ENCODE measurements at regions not wholly inside any gene's neighbourhood (a gene's known extent, or its start where the extent isn't known, plus 50 kb on each side); places are given as distances from the start of the nearest gene placed in this dataset. TPM values are rescaled to one million over a fixed set of nuclear protein-coding genes. Genes with fewer than 3 reads are reported as not detected.

GRCh38 chr1:233549404-233549803 is 64.5 kb upstream of the KCNK1 start:
- Histone ChIP-seq H3K4me3 (no peak overlapping the region), H3K4me2 (ENCODE audit: unreplicated experiment) (no peak overlapping the region), H3K9me2 (ENCODE audit: insufficient read depth) (no peaks in the 10 kb centered on the region), H3F3A (ENCODE audit: insufficient read depth) (no peaks in the 10 kb centered on the region), H4K20me1 (ENCODE audit: insufficient read depth) (no peaks in the 10 kb centered on the region), H3K27me3 (replicated peaks; ENCODE audit: insufficient read depth) (peaks cover 3% of the 10 kb centered on the region; the same call in 1 of the 2 replicates), H3K9ac (no peak overlapping the region), H3K36me3 (ENCODE audit: low read depth) (no peaks in the 10 kb centered on the region), H3K9me3 (ENCODE audit: low read depth) (no peaks in the 10 kb centered on the region), H3K4me1 (ENCODE audit: insufficient read depth) (no peaks in the 10 kb centered on the region), H3K79me2 (ENCODE audit: insufficient read depth) (no peaks in the 10 kb centered on the region), H3K27ac (no peak overlapping the region), H2AFZ (no peak overlapping the region)
- no peak for DNase-seq
- in situ Hi-C loops (cut with MboI), result no loop called here
- WGBS, 2 experiments (ENCODE audit: low coverage in 1 of 2, low lambda C conversion rate in 2 of 2, missing lambda C conversion rate in 2 of 2), result 7 to 18% methylated on average over 2 of the region's 2 CpGs
- TF ChIP-seq EZH2 (IDR thresholded peaks at IDR 0.05; ENCODE audit: insufficient read depth, poor library complexity, severe bottlenecking) (no peak), EZH2phosphoT487 (IDR thresholded peaks at IDR 0.05; ENCODE audit: insufficient read depth, low read depth) (no peak)

- TF ChIP-seq EZH2phosphoT487 (IDR thresholded peaks at IDR 0.05; ENCODE audit: insufficient read depth, low read depth) (no peak), EZH2 (IDR thresholded peaks at IDR 0.05; ENCODE audit: insufficient read depth, poor library complexity, severe bottlenecking) (no peak)
- peaks cover 3% of the 10 kb centered on the region; the same call in 1 of the 2 replicates for H3K27me3 ChIP-seq (replicated peaks; ENCODE audit: insufficient read depth)
- H3F3A ChIP-seq (ENCODE audit: insufficient read depth), result no peaks in the 10 kb centered on the region
- no peaks in the 10 kb centered on the region for H3K9me2 ChIP-seq (ENCODE audit: insufficient read depth)
- H3K9ac ChIP-seq, result no peak overlapping the region
- H3K79me2 ChIP-seq (ENCODE audit: insufficient read depth), result no peaks in the 10 kb centered on the region
- H3K4me3 ChIP-seq, result no peak overlapping the region
- H3K4me1 ChIP-seq (ENCODE audit: insufficient read depth), result no peaks in the 10 kb centered on the region
- DNase-seq, result no peak
- no peaks in the 10 kb centered on the region for H3K9me3 ChIP-seq (ENCODE audit: low read depth)
- WGBS, 2 experiments (ENCODE audit: low coverage in 1 of 2, low lambda C conversion rate in 2 of 2, missing lambda C conversion rate in 2 of 2), result 55 to 58% methylated on average over 3 of the region's 3 CpGs
- in situ Hi-C loops (cut with MboI), result no loop called here
- H3K36me3 ChIP-seq (ENCODE audit: low read depth), result no peaks in the 10 kb centered on the region
- no peak overlapping the region for H2AFZ ChIP-seq
- H4K20me1 ChIP-seq (ENCODE audit: insufficient read depth), result no peaks in the 10 kb centered on the region
- H3K4me2 ChIP-seq (ENCODE audit: unreplicated experiment), result no peak overlapping the region
- no peak overlapping the region for H3K27ac ChIP-seq
These were observed 64.0 kb upstream of the KCNK1 start for GRCh38 chr1:233549917-233550316.

DNA sequence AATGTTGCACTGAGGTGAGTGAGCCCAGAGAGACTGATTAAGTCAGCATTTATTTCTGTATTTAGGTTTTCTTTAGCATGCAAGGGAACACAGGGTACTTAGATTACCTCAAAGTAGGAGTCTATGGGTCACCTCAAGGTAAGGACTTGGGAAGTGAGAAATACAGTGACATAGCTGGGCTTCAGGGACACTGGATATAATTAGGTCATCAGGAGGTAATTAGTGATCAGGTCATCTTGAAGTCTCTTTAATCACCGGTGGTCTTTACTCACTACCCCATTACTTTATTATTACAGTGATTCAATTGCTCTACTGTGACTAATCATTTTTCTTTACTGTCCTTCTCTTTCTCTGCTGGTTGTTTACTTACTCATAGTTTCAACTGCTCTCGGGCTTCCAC is 59.9 kb upstream of the KCNK1 start:
- WGBS, 2 experiments (ENCODE audit: low coverage in 1 of 2, low lambda C conversion rate in 2 of 2, missing lambda C conversion rate in 2 of 2), result 9 to 24% methylated on average over 2 of the region's 2 CpGs
- H3F3A ChIP-seq (ENCODE audit: insufficient read depth), result no peaks in the 10 kb centered on the region
- no peak overlapping the region for H3K4me3 ChIP-seq
- H3K36me3 ChIP-seq (ENCODE audit: low read depth), result no peaks in the 10 kb centered on the region
- in situ Hi-C loops (cut with MboI), result no loop called here
- no peak overlapping the region for H3K4me2 ChIP-seq (ENCODE audit: unreplicated experiment)
- no peaks in the 10 kb centered on the region for H3K79me2 ChIP-seq (ENCODE audit: insufficient read depth)
- peaks cover 4% of the 10 kb centered on the region; the same call in 1 of the 2 replicates for H3K27me3 ChIP-seq (replicated peaks; ENCODE audit: insufficient read depth)
- H3K9me2 ChIP-seq (ENCODE audit: insufficient read depth), result no peaks in the 10 kb centered on the region
- H3K9ac ChIP-seq, result no peak overlapping the region
- H4K20me1 ChIP-seq (ENCODE audit: insufficient read depth), result no peaks in the 10 kb centered on the region
- no peaks in the 10 kb centered on the region for H3K9me3 ChIP-seq (ENCODE audit: low read depth)
- H3K27ac ChIP-seq, result no peak overlapping the region
- DNase-seq, result no peak
- no peaks in the 10 kb centered on the region for H3K4me1 ChIP-seq (ENCODE audit: insufficient read depth)
- TF ChIP-seq EZH2 (IDR thresholded peaks at IDR 0.05; ENCODE audit: insufficient read depth, poor library complexity, severe bottlenecking), result no peak
- no peak for TF ChIP-seq EZH2phosphoT487 (IDR thresholded peaks at IDR 0.05; ENCODE audit: insufficient read depth, low read depth)
- H2AFZ ChIP-seq, result no peak overlapping the region

DNA sequence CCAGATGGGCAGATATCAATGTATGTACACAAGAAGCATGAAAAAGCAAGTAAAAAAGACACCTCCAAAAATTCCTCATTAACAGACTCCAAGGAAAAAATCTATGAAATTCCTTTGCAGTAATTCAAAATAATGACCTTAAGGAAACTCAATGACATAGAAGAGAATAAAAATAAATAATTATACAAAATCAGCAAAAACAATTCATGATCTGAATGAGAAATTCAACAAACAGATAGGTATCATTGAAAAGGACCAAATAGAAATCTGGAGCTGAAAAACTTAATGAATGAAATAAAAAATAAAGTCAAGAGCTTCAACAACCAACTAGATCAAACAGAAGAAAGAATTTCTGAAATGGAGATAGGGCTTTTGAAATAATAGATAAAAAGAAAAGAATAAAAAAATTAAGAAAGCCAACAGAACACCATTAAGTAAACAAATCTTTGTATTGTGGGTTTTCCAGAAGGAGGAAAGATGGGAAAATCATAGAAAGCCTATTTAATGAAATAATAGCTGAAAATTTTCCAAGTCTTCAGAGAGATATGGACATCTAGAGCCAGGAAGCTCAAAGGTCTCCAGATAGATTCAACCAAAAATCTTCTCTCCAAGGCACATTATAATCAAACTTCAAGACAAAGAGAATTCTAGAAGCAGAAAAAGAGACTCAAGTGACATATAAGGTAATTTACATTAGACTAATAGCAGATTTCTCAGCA is 52.0 kb upstream of the KCNK1 start:
- no peak overlapping the region for H3K9ac ChIP-seq
- TF ChIP-seq EZH2phosphoT487 (IDR thresholded peaks at IDR 0.05; ENCODE audit: insufficient read depth, low read depth), result no peak
- no peak for TF ChIP-seq EZH2 (IDR thresholded peaks at IDR 0.05; ENCODE audit: insufficient read depth, poor library complexity, severe bottlenecking)
- no peaks in the 10 kb centered on the region for H3F3A ChIP-seq (ENCODE audit: insufficient read depth)
- no peak overlapping the region for H2AFZ ChIP-seq
- no peaks in the 10 kb centered on the region for H3K9me2 ChIP-seq (ENCODE audit: insufficient read depth)
- 0 out of 2 replicates have a peak, but pooled peaks cover 4% of the 10 kb centered on the region for H3K27me3 ChIP-seq (replicated peaks; ENCODE audit: insufficient read depth)
- H3K79me2 ChIP-seq (ENCODE audit: insufficient read depth), result no peaks in the 10 kb centered on the region
- in situ Hi-C loops (cut with MboI), result no loop called here
- H3K4me1 ChIP-seq (ENCODE audit: insufficient read depth), result no peaks in the 10 kb centered on the region
- no peaks in the 10 kb centered on the region for H4K20me1 ChIP-seq (ENCODE audit: insufficient read depth)
- H3K4me2 ChIP-seq (ENCODE audit: unreplicated experiment), result no peak overlapping the region
- H3K27ac ChIP-seq, result no peak overlapping the region
- H3K36me3 ChIP-seq (ENCODE audit: low read depth), result no peaks in the 10 kb centered on the region
- peaks cover 4% of the 10 kb centered on the region for H3K9me3 ChIP-seq (ENCODE audit: low read depth)
- no peak for DNase-seq
- H3K4me3 ChIP-seq, result no peak overlapping the region

Small RNA genes in the stretch of these regions (small RNA-seq; reads per million reads assigned to genes)
- not detected for gene RNU4-77P (ENCODE audit: low read depth, low replicate concordance)

Measured in GM23248 (cell line).